ENCODE measurements at regions not wholly inside any gene's neighbourhood (a gene's known extent, or its start where the extent isn't known, plus 50 kb on each side); places are given as distances from the start of the nearest gene placed in this dataset.
A peak's percentile ranks its signal among the peaks of the same experiment; 100 is the strongest.

DNA sequence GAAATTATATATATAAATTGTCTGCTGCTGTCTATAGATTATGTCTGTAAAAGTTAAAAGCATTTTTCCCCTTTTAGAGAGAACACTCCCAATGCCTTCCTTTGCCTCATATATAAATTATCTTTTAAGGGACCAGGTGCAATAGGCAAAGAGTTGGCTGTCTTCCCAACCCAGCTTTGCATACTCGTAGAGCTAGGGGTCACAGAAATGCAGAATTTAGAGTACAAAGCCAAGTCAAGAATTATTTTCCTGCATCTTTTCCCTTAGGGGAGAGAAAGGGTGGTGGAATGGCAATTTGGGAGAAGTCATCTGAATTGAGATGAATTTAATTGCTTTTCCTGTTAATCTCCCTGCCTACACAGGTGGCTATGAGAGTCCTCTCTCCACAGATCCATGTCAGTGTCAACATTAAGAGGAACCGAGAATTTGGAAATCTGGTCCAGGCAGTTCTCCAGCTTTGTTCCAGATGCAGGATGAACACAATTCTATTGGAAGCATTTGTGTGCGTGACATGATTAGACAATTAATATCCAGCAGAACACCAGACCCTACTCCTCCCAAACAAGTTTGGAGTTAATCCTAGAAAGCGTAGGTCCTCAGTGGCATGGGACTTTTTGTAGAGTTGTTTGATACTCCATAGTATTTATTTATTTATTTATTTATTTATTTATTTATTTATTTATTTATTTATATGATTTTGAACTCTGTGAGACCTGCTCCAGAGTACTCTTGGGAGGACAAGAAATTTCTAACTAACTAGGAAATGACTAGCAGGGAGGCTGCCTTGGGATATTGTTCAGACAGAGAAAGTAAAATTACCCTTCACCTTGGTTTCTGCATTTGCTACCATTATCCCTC lies 80.3 kb upstream of the SKAP2 start:
- no TSS peak for BruUV-seq (replicated peaks)
- no peak overlapping the region for H3K4me2 ChIP-seq (ENCODE audit: low read length)
- ChIA-PET POLR2A (no interaction called here), CTCF (no interaction called here), RAD21 (ENCODE audit: low non-redundant PET in 1 of 2, low total read pairs in 2 of 2, uncharacterized antibody in 2 of 2, unreplicated experiment in 2 of 2) (no interaction called here)
- no peak overlapping the region for H3K27ac ChIP-seq (ENCODE audit: low read depth, low read length)
- no peak overlapping the region for H3K9ac ChIP-seq (ENCODE audit: low read length)
- H3K36me3 ChIP-seq (ENCODE audit: control insufficient read depth in 1 of 2, insufficient read depth in 2 of 2, low read length in 2 of 2), result no peaks in the 10 kb centered on the region
- no peak for TF ChIP-seq SIN3A (IDR thresholded peaks at IDR 0.05; ENCODE audit: low read depth)
- no peak for TF ChIP-seq CEBPB (IDR thresholded peaks at IDR 0.05; ENCODE audit: low read depth)
- TF ChIP-seq, protein P1, sequence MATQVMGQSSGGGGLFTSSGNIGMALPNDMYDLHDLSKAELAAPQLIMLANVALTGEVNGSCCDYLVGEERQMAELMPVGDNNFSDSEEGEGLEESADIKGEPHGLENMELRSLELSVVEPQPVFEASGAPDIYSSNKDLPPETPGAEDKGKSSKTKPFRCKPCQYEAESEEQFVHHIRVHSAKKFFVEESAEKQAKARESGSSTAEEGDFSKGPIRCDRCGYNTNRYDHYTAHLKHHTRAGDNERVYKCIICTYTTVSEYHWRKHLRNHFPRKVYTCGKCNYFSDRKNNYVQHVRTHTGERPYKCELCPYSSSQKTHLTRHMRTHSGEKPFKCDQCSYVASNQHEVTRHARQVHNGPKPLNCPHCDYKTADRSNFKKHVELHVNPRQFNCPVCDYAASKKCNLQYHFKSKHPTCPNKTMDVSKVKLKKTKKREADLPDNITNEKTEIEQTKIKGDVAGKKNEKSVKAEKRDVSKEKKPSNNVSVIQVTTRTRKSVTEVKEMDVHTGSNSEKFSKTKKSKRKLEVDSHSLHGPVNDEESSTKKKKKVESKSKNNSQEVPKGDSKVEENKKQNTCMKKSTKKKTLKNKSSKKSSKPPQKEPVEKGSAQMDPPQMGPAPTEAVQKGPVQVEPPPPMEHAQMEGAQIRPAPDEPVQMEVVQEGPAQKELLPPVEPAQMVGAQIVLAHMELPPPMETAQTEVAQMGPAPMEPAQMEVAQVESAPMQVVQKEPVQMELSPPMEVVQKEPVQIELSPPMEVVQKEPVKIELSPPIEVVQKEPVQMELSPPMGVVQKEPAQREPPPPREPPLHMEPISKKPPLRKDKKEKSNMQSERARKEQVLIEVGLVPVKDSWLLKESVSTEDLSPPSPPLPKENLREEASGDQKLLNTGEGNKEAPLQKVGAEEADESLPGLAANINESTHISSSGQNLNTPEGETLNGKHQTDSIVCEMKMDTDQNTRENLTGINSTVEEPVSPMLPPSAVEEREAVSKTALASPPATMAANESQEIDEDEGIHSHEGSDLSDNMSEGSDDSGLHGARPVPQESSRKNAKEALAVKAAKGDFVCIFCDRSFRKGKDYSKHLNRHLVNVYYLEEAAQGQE (IDR thresholded peaks at IDR 0.05; ENCODE audit: low read depth), result no peak
- no peak for TF ChIP-seq ZNF274 (IDR thresholded peaks at IDR 0.05; ENCODE audit: low read depth, low read length)
- TF ChIP-seq ELF1 (IDR thresholded peaks at IDR 0.05; ENCODE audit: borderline replicate concordance, low read depth), result no peak
- TF ChIP-seq, protein P2, sequence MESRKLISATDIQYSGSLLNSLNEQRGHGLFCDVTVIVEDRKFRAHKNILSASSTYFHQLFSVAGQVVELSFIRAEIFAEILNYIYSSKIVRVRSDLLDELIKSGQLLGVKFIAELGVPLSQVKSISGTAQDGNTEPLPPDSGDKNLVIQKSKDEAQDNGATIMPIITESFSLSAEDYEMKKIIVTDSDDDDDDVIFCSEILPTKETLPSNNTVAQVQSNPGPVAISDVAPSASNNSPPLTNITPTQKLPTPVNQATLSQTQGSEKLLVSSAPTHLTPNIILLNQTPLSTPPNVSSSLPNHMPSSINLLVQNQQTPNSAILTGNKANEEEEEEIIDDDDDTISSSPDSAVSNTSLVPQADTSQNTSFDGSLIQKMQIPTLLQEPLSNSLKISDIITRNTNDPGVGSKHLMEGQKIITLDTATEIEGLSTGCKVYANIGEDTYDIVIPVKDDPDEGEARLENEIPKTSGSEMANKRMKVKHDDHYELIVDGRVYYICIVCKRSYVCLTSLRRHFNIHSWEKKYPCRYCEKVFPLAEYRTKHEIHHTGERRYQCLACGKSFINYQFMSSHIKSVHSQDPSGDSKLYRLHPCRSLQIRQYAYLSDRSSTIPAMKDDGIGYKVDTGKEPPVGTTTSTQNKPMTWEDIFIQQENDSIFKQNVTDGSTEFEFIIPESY (IDR thresholded peaks at IDR 0.05; ENCODE audit: extremely low read depth, insufficient replicate concordance, low read length), result no peak
- TF ChIP-seq EZH2 (IDR thresholded peaks at IDR 0.05), result no peak
- TF ChIP-seq RAD21 (IDR thresholded peaks at IDR 0.05; ENCODE audit: low read depth), result no peak
- TF ChIP-seq, protein P3, sequence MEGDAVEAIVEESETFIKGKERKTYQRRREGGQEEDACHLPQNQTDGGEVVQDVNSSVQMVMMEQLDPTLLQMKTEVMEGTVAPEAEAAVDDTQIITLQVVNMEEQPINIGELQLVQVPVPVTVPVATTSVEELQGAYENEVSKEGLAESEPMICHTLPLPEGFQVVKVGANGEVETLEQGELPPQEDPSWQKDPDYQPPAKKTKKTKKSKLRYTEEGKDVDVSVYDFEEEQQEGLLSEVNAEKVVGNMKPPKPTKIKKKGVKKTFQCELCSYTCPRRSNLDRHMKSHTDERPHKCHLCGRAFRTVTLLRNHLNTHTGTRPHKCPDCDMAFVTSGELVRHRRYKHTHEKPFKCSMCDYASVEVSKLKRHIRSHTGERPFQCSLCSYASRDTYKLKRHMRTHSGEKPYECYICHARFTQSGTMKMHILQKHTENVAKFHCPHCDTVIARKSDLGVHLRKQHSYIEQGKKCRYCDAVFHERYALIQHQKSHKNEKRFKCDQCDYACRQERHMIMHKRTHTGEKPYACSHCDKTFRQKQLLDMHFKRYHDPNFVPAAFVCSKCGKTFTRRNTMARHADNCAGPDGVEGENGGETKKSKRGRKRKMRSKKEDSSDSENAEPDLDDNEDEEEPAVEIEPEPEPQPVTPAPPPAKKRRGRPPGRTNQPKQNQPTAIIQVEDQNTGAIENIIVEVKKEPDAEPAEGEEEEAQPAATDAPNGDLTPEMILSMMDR (IDR thresholded peaks at IDR 0.05 in 2 of 3, conservative IDR thresholded peaks at IDR 0.05 in 1 of 3; ENCODE audit: borderline replicate concordance in 1 of 3, insufficient read depth in 1 of 3, low read depth in 2 of 3, low read length in 2 of 3), result no peak
- no peak for TF ChIP-seq CBX3 (IDR thresholded peaks at IDR 0.05; ENCODE audit: low read depth)
- TF ChIP-seq JUND (IDR thresholded peaks at IDR 0.05), result no peak
- no peak for TF ChIP-seq POLR2A (IDR thresholded peaks at IDR 0.05; ENCODE audit: borderline replicate concordance, extremely low read depth, insufficient read depth, insufficient read length)
- TF ChIP-seq EZH2phosphoT487 (IDR thresholded peaks at IDR 0.05; ENCODE audit: borderline replicate concordance), result no peak
- TF ChIP-seq TCF7L2 (IDR thresholded peaks at IDR 0.05; ENCODE audit: borderline replicate concordance, extremely low read depth, insufficient read depth, insufficient read length), result no peak
- no peak for TF ChIP-seq SP1 (IDR thresholded peaks at IDR 0.05; ENCODE audit: low read depth)
- TF ChIP-seq, protein P4, sequence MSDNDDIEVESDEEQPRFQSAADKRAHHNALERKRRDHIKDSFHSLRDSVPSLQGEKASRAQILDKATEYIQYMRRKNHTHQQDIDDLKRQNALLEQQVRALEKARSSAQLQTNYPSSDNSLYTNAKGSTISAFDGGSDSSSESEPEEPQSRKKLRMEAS (IDR thresholded peaks at IDR 0.05), result no peak
- no peak for TF ChIP-seq ZFX (IDR thresholded peaks at IDR 0.05)
- TF ChIP-seq FOSL1 (IDR thresholded peaks at IDR 0.05; ENCODE audit: low read depth), result no peak
- no peak for ATAC-seq
- H4K20me1 ChIP-seq (ENCODE audit: insufficient read depth), result no peaks in the 10 kb centered on the region
- no peaks in the 10 kb centered on the region for H3K27me3 ChIP-seq (ENCODE audit: insufficient read depth, low read length)
- no peaks in the 10 kb centered on the region; the same call in 1 of the 2 replicates for H3K9me2 ChIP-seq (ENCODE audit: insufficient read depth)
- no peak for DNase-seq (ENCODE audit: low read depth, low spot score)
- peak overlapping the region; percentile 45 for H2AFZ ChIP-seq (ENCODE audit: low read depth, low read length, poor library complexity, severe bottlenecking)
- no peaks in the 10 kb centered on the region for H3K9me3 ChIP-seq (ENCODE audit: control insufficient read depth in 1 of 2, insufficient read depth in 1 of 2, low read depth in 1 of 2, low read length in 2 of 2)
- H3K4me1 ChIP-seq (ENCODE audit: control insufficient read depth in 1 of 2, insufficient read depth in 2 of 2, low read length in 2 of 2), result no peaks in the 10 kb centered on the region
- intact Hi-C loops (cut with micrococcal nuclease), result no loop called here
- H3K4me3 ChIP-seq (replicated peaks in 1 of 2; ENCODE audit: low read depth in 1 of 2, low read length in 2 of 2), result no peak overlapping the region
- no peaks in the 10 kb centered on the region for H3K79me2 ChIP-seq (ENCODE audit: insufficient read depth, low read length)

All from HCT116 (cell line).